Stimulated activated memory B cell treated with anti-CD40 and anti-IgM and Interleukin-4, amounts not matched to agents 10 μg/mL and 1 μg/mL and 100 μg/mL, for 72 hours (primary cell): ENCODE measurements at regions not wholly inside any gene's neighbourhood (a gene's known extent, or its start where the extent isn't known, plus 50 kb on each side); places are given as distances from the start of the nearest gene placed in this dataset.
"Not testable (repeated sequence)": the region's sequence is repeated elsewhere in the genome, so short reads cannot be mapped to it uniquely, and the experiment has no call there.

Source experiments
- ATAC-seq: fragments of 150-1000 bp; cut with Tn5 transposase; 2 replicates; pipeline ENCODE4 v1.10.0; 2021
- H3K27ac Mint-ChIP-seq: one replicate; pipeline ENCODE4 v1.8.0; 2022; ENCODE audit warnings: mild to moderate bottlenecking, mixed read lengths
- H3K27me3 Mint-ChIP-seq: one replicate; pipeline ENCODE4 v1.8.0; 2022; ENCODE audit warnings: mixed read lengths
- H3K36me3 Mint-ChIP-seq: one replicate; pipeline ENCODE4 v1.8.0; 2022; ENCODE audit warnings: mixed read lengths
- H3K4me1 Mint-ChIP-seq: one replicate; pipeline ENCODE4 v1.8.0; 2022; ENCODE audit warnings: mixed read lengths
- H3K4me3 Mint-ChIP-seq: one replicate; pipeline ENCODE4 v1.8.0; 2022; ENCODE audit warnings: mild to moderate bottlenecking, moderate library complexity, mixed read lengths
- H3K9me3 Mint-ChIP-seq: one replicate; pipeline ENCODE4 v1.8.0; 2022; ENCODE audit warnings: mixed read lengths

DNA sequence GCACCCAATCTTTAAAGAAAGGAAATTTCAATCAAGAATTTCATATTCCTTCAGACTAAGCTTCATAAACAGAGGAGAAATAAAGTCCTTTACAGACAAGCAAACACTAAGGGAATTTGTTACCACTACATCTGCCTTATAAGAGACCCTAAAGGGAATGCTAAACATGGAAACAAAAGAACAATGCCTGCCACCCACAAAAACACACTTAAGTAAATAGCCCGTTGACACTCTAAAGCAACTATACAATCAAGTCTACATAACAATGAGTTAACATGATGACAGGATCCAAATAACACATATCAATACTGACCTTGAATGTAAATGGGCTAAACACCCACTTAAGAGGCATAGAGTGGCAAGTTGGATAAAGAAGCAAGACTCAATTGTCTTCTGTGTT is 1056.9 kb upstream of the ATXN8OS start:
- Mint-ChIP-seq H3K4me1 (no peaks in the 10 kb centered on the region), H3K27ac (no peak overlapping the region), H3K27me3 (no peaks in the 10 kb centered on the region), H3K36me3 (no peaks in the 10 kb centered on the region), H3K4me3 (no peak overlapping the region), H3K9me3 (peaks cover 6% of the 10 kb centered on the region)
- ATAC-seq = no peak

DNA sequence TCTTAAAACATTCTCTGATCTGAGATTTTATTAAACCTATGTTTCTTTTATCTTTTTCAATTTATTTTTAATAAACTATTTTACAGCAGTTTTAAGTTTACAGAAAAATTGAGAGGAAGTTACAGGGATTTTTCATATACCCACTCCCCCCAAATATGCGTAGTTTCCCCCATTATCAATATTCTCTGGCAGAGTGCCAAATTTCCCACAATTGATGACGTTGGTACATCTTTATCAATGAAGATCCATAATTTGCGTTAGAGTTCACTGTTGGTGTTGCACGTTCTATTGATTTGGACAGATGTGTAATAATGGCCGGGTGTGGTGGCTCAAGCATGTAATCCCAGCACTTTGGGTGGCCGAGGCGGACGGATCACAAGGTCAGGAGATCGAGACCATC is 1063.0 kb upstream of the ATXN8OS start:
- peaks cover 3% of the 10 kb centered on the region for H3K9me3 Mint-ChIP-seq
- no peak overlapping the region for H3K27ac Mint-ChIP-seq
- ATAC-seq = no peak
- H3K4me1 Mint-ChIP-seq = no peaks in the 10 kb centered on the region
- no peak overlapping the region for H3K4me3 Mint-ChIP-seq
- H3K27me3 Mint-ChIP-seq = no peaks in the 10 kb centered on the region
- H3K36me3 Mint-ChIP-seq = no peaks in the 10 kb centered on the region

DNA sequence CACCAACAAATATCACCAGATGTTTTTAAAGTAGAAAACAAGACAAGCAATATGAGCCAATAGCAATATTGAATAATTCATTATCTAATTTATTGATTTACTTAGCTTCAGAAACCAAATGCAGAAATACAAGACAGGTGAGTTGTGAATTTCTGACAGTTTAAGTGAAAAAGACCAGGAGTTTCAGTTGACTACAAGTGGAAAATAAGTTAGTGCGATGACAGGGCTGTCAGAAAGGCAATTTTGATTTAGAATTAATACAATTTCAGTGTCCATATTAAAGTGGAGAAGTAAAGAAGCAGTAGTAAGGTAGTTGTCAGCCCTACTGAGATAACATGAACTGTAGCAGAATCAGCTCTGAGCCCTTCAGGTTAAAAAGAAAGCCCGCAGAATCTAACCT is 1066.7 kb upstream of the ATXN8OS start:
- Mint-ChIP-seq H3K36me3 (no peaks in the 10 kb centered on the region), H3K27me3 (no peaks in the 10 kb centered on the region), H3K27ac (no peak overlapping the region), H3K4me3 (no peak overlapping the region), H3K4me1 (no peaks in the 10 kb centered on the region), H3K9me3 (peaks cover 5% of the 10 kb centered on the region)
- no peak for ATAC-seq

DNA sequence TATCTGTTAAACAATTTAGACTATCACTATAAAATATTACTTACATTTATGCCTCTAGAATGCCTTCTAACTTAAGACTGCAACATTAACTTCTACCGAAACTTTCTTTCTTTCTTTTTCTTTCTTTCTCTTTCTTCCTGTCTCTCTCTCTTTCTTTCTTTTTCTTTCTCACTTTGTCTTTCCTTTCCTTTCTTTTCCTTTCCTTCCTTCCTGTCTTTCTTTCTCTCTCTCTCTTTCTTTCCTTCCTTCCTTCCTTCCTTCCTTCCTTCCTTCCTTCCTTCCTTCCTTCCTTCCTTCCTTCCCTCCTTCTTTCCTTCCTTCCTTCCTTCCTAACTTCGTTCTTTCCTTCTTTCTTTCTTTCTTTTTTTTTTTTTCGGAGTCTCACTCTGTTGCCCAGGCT is 1071.9 kb upstream of the ATXN8OS start:
- H3K27me3 Mint-ChIP-seq = no peaks in the 10 kb centered on the region
- ATAC-seq = no peak
- no peaks in the 10 kb centered on the region for H3K4me1 Mint-ChIP-seq
- no peaks in the 10 kb centered on the region for H3K36me3 Mint-ChIP-seq
- H3K27ac Mint-ChIP-seq = no peak overlapping the region
- H3K4me3 Mint-ChIP-seq = no peak overlapping the region
- peaks cover 4% of the 10 kb centered on the region for H3K9me3 Mint-ChIP-seq

DNA sequence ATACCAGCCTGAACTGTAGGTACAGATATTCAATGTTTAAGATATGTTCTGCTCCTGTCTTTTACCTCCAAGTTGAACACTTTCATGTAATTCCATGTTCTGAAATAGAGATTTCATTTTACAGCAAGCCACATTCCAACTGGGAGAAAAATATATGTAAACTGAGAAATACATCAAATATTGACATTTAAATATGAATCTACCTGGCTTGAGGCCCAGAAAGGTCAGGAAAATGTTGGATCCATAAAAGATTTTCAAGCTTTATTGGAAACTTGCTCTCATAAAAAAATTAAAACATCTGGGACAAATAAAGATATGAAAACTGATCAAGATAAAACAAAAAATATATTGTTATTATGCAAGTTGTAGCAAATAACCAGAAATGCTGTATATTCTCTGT is 1078.7 kb upstream of the ATXN8OS start:
- no peaks in the 10 kb centered on the region for H3K27me3 Mint-ChIP-seq
- no peak for ATAC-seq
- no peaks in the 10 kb centered on the region for H3K4me1 Mint-ChIP-seq
- H3K27ac Mint-ChIP-seq = no peak overlapping the region
- H3K9me3 Mint-ChIP-seq = no peaks in the 10 kb centered on the region
- no peak overlapping the region for H3K4me3 Mint-ChIP-seq
- H3K36me3 Mint-ChIP-seq = no peaks in the 10 kb centered on the region

DNA sequence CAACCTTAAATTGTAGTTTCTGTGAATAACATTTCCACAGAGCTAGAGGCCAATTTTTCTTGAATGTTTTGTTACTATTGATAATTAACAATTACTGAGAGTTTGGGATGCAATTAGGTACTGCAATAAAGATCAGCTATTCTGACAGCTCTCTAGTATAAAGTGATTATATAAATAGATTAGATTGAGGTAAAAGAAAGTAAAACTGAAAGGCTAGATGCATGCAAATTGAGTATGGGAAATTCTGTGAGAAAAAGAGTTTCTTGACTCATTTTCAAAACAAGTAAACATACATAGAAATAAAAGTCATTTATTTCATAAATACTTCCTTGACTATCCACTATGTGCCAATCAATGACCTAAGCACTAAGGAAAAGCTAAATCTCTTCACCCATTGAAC is 1087.5 kb upstream of the ATXN8OS start:
- no peak for ATAC-seq
- no peaks in the 10 kb centered on the region for H3K27me3 Mint-ChIP-seq
- no peaks in the 10 kb centered on the region for H3K4me1 Mint-ChIP-seq
- no peak overlapping the region for H3K4me3 Mint-ChIP-seq
- H3K27ac Mint-ChIP-seq = no peak overlapping the region
- H3K9me3 Mint-ChIP-seq = peaks cover 7% of the 10 kb centered on the region
- no peaks in the 10 kb centered on the region for H3K36me3 Mint-ChIP-seq

DNA sequence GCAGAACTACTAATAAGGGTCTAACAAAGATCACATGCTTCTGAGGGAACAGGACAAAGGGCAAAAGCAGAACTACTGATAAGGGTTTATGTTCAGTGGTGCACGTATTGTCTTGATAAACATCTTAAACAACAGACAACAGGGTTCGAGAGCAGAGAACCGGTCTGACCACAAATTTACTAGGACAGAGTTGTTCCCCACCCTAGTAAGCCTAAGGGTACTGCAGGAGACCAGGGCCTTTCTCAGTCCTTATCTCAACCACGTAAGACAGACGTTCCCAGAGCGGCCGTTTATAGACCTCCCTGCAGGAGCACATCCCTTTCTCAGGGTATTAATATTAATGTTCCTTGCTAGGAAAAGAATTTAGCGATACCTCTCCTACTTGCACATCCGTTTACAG is 1089.5 kb upstream of the ATXN8OS start:
- not testable (repeated sequence) for H3K4me3 Mint-ChIP-seq, H3K4me1 Mint-ChIP-seq, H3K36me3 Mint-ChIP-seq, H3K27me3 Mint-ChIP-seq, H3K9me3 Mint-ChIP-seq, H3K27ac Mint-ChIP-seq, ATAC-seq

DNA sequence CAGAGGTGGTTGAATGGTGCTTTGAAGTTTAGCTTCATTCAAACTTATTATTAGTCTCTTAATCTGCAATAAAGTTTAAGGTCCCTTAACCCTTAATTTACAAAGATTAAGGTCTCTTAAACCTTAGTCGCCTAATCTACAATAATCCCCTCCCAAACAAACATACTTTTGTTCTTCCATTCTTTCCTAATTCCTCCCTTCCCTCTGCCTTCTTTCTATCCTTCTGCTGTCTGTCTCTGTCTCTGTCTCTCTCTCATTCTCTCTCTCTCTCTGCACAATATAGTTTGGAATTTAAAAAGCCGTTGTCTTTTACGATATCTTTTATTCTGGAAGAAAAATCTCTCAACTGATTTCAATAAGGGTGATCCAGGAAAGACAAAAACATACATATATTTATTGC is 1096.8 kb upstream of the ATXN8OS start:
- Mint-ChIP-seq H3K4me3 (no peak overlapping the region), H3K27ac (no peak overlapping the region), H3K9me3 (no peaks in the 10 kb centered on the region), H3K4me1 (no peaks in the 10 kb centered on the region), H3K36me3 (no peaks in the 10 kb centered on the region), H3K27me3 (no peaks in the 10 kb centered on the region)
- no peak for ATAC-seq

DNA sequence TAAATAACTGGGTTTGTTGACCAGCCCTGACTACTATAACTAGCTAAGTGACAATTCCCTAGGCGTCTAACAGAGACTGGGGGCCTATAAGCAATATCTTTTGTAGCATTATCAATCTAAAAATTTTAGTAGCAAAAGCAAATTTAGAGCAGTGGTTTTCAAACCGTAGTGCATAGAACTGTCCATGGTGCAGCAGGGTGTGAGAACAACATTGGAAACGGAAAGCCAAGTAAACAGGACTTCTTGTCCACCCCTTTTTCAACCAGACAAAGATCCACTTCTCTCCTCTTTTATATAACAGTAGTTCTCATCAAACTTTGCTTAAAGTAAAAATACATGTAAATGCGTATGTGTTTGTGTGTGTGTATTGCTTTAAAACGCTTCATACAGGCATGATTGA is 1099.1 kb upstream of the ATXN8OS start:
- no peak for ATAC-seq
- Mint-ChIP-seq H3K27ac (no peak overlapping the region), H3K36me3 (no peaks in the 10 kb centered on the region), H3K4me3 (no peak overlapping the region), H3K27me3 (no peaks in the 10 kb centered on the region), H3K9me3 (no peaks in the 10 kb centered on the region), H3K4me1 (no peaks in the 10 kb centered on the region)

DNA sequence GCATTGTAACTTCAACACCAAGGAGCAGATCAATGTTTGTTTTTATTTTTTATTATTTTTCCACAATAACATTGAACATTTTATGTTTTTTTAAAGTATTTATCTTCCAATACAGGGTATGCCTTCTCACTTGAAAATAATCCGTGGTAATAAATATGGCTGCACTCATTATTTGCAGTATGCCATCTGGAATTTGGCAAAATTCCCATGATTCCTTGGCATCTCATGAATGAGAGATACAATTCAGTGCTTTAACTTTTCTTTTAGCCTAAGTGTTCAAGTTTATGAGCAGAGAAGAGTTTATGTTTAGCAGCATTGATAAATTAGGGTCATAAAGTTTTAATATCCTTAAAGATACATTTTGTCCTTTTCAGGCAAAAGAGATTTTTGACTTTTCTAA is 1109.6 kb upstream of the ATXN8OS start:
- Mint-ChIP-seq H3K4me1 (no peaks in the 10 kb centered on the region), H3K36me3 (no peaks in the 10 kb centered on the region), H3K4me3 (no peak overlapping the region), H3K27me3 (no peaks in the 10 kb centered on the region), H3K9me3 (peaks cover 12% of the 10 kb centered on the region), H3K27ac (no peak overlapping the region)
- no peak for ATAC-seq

DNA sequence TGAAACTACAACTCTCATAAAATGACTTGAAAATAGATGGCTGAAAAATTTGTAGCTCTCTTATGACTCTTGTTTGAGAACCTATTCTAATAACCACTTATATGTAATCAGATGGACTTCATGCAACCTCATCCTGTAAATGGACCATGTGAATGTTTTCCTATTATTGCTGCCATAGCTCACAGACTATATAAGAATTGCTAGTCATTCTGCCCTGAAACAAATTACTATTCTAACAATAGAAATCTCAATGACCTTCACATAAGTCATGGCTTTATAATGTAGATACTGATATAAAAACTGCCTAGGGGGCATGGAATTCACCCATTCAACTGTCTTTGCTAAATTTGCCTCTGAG is 1111.0 kb upstream of the ATXN8OS start:
- Mint-ChIP-seq H3K36me3 (no peaks in the 10 kb centered on the region), H3K9me3 (peaks cover 8% of the 10 kb centered on the region), H3K4me3 (no peak overlapping the region), H3K27me3 (no peaks in the 10 kb centered on the region), H3K27ac (no peak overlapping the region), H3K4me1 (no peaks in the 10 kb centered on the region)
- no peak for ATAC-seq

DNA sequence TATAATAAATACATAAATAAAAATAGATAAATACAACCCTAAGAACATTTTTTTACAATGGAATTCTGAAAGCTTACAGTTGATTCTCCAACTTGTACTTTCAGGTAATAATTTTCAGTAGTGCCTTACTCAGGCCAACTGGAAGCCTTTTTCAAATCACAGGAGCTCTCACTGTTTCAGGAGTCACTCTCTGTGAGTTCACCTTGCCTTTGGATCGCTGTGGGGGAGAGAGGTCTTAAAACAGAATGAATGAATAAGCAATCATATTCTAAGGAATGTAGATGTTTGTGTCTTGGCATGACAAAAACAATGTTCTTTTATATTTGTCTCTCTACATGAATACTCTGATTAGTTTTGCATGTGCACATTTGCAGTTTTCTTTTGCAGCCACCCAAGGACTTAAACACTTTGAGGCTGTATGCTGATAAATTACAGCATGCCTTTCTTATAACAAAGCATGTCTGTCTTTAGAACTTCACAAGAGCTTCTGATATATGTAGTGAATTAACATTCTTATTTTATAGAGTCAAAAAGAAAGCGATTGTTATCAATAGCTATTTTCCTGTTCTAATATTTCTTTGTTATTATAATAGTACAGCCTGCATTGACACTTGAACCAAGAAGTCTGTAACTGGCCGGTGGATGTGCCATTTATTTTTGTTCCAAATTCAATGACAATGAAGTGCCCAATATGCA is 1111.5 kb upstream of the ATXN8OS start:
- Mint-ChIP-seq H3K27me3 (no peaks in the 10 kb centered on the region), H3K4me1 (no peaks in the 10 kb centered on the region), H3K4me3 (no peak overlapping the region), H3K27ac (no peak overlapping the region), H3K36me3 (no peaks in the 10 kb centered on the region), H3K9me3 (peaks cover 7% of the 10 kb centered on the region)
- no peak for ATAC-seq

DNA sequence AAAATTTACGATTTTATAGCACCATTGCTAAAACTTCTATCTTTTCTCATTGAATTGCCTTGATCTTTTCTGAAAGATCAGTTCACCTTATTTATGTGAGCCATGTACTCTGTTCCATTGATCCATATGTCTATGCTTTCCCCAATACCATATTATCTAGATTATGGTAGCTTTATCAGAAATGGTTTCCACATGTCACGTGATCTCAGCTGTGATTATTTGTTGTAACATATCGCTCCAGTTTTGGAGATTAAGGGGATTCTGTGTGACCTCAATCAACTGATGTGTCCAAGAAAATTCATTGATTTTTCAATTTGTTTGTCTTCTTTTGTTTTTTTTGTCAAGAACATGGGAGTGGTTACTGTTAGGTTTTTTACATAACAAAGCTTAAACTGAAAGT is 1114.5 kb upstream of the ATXN8OS start:
- no peaks in the 10 kb centered on the region for H3K4me1 Mint-ChIP-seq
- no peak overlapping the region for H3K27ac Mint-ChIP-seq
- H3K36me3 Mint-ChIP-seq = no peaks in the 10 kb centered on the region
- H3K27me3 Mint-ChIP-seq = no peaks in the 10 kb centered on the region
- no peak for ATAC-seq
- H3K4me3 Mint-ChIP-seq = no peak overlapping the region
- H3K9me3 Mint-ChIP-seq = no peaks in the 10 kb centered on the region

DNA sequence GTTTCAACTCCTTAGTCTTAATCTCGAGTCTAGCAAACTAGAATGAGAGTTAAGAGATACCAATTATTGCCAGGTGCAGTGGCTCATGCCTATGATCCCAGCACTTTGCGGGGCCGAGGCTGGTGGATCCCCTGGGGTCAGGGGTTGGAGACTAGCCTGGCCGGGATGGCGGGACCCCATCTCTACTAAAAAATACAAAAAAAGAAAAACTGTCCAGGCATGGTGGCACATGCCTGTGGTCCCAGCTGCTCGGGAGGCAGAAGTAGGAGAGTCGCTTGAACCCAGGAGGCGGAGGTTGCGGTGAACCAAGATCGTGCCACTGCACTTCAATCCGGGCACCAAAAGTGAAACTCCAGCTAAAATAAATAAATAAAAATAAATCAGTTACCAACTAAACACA is 1119.5 kb upstream of the ATXN8OS start:
- no peaks in the 10 kb centered on the region for H3K4me1 Mint-ChIP-seq
- no peak for ATAC-seq
- H3K27ac Mint-ChIP-seq = no peak overlapping the region
- H3K27me3 Mint-ChIP-seq = no peaks in the 10 kb centered on the region
- no peak overlapping the region for H3K4me3 Mint-ChIP-seq
- H3K36me3 Mint-ChIP-seq = no peaks in the 10 kb centered on the region
- no peaks in the 10 kb centered on the region for H3K9me3 Mint-ChIP-seq

DNA sequence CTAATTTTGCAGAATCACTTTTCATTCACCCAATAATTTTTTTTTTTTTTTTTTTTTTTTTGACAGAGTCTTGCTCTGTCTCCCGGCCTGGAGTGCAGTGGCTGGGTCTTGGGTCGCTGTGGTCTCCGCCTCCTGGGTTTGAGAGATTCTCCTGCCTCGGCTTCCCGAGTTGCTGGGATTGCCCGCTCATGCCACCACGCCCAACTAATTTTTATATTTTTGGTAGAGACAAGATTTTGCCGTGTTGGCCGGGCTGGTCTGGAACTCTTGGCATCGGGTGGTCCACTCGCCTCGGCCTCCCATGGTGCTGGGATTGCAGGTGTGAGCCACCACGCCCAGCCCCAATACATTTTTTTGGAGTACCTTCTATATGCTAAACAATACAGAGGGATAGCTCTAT is 1120.0 kb upstream of the ATXN8OS start:
- Mint-ChIP-seq H3K36me3 (no peaks in the 10 kb centered on the region), H3K4me3 (no peak overlapping the region), H3K4me1 (no peaks in the 10 kb centered on the region), H3K27ac (no peak overlapping the region), H3K27me3 (no peaks in the 10 kb centered on the region), H3K9me3 (no peaks in the 10 kb centered on the region)
- ATAC-seq = no peak

DNA sequence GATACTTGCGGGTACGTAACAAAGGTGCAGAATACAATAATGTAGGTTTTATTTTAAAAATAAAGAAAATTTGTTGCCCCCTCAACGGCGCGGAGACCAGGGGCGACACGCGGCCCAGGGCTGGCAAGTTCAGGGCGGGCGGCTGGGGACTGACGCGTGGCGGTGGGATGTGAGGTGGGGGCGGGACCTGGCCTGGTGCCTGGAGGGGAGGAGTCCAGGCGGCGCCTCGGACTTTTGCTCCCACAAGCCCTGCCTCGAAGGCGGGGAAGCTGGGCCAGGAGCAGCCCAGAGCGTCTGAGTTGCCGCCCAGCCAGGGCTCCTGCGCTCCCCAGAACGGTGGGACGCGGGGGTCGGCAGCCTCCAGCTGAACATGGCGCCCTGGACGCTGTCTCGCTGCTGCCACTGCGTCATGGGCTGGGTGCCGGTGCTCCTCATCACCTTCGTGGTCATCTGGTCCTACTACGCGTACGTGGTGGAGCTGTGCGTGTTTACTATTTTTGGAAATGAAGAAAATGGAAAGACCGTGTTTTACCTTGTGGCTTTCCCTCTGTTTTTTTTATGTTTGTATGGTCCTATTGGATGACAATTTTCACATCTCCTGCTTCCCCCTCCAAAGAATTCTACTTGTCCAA is 1122.8 kb upstream of the ATXN8OS start:
- Mint-ChIP-seq H3K4me1 (no peaks in the 10 kb centered on the region), H3K9me3 (no peaks in the 10 kb centered on the region), H3K27ac (no peak overlapping the region), H3K4me3 (no peak overlapping the region), H3K27me3 (no peaks in the 10 kb centered on the region), H3K36me3 (no peaks in the 10 kb centered on the region)
- ATAC-seq = peak; percentile 40
